ENCODE measurements at regions not wholly inside any gene's neighbourhood (a gene's known extent, or its start where the extent isn't known, plus 50 kb on each side); places are given as distances from the start of the nearest gene placed in this dataset.
A peak's percentile ranks its signal among the peaks of the same experiment; 100 is the strongest.

GRCh38 chr2:19786408-19787058, 115.2 kb downstream of the TTC32 start:
- H3K27me3 ChIP-seq (ENCODE audit: control insufficient read depth, insufficient read depth, low read length, poor library complexity, severe bottlenecking), result no peaks in the 10 kb centered on the region
- no peak overlapping the region for H3K27ac ChIP-seq (ENCODE audit: low read depth, low read length)

GRCh38 chr2:19785867-19786266, 115.9 kb downstream of the TTC32 start:
- Histone ChIP-seq H3K4me1 (ENCODE audit: control insufficient read depth, insufficient read depth, low read length) (no peaks in the 10 kb centered on the region), H3K36me3 (ENCODE audit: control insufficient read depth, insufficient read depth, low read length) (no peaks in the 10 kb centered on the region), H3K9me3 (ENCODE audit: control insufficient read depth, low read length) (no peaks in the 10 kb centered on the region), H3K9ac (ENCODE audit: extremely low read depth, low read length, poor library complexity, severe bottlenecking) (no peak overlapping the region), H3K4me3 (ENCODE audit: low read length) (no peak overlapping the region), H3K27me3 (ENCODE audit: control insufficient read depth, insufficient read depth, low read length, poor library complexity, severe bottlenecking) (no peaks in the 10 kb centered on the region), H3K27ac (ENCODE audit: low read depth, low read length) (no peak overlapping the region)
- Mint-ChIP-seq H3K9me3 (no peaks in the 10 kb centered on the region), H3K4me3 (no peak overlapping the region), H3K36me3 (ENCODE audit: low read depth) (no peaks in the 10 kb centered on the region), H3K27me3 (ENCODE audit: insufficient read depth) (peaks cover 21% of the 10 kb centered on the region), H3K27ac (no peak overlapping the region), H3K4me1 (peaks cover 23% of the 10 kb centered on the region)
- no peak for TF ChIP-seq CTCF (conservative IDR thresholded peaks at IDR 0.05)
- 90 to 94% methylated on average over 4 of the region's 4 CpGs for WGBS, 2 experiments (ENCODE audit: insufficient coverage in 1 of 2, insufficient read length in 1 of 2)
- DNase-seq, result no peak

More at GRCh38 chr2:19786408-19787058, 115.2 kb downstream of the TTC32 start:
- no peaks in the 10 kb centered on the region for H3K36me3 ChIP-seq (ENCODE audit: control insufficient read depth, insufficient read depth, low read length)
- no peaks in the 10 kb centered on the region for H3K9me3 ChIP-seq (ENCODE audit: control insufficient read depth, low read length)
- no peak overlapping the region for H3K4me3 ChIP-seq (ENCODE audit: low read length)
- Mint-ChIP-seq H3K4me3 (no peak overlapping the region), H3K36me3 (ENCODE audit: low read depth) (no peaks in the 10 kb centered on the region), H3K9me3 (no peaks in the 10 kb centered on the region), H3K27ac (peak overlapping the region; percentile 10), H3K4me1 (peaks cover 23% of the 10 kb centered on the region), H3K27me3 (ENCODE audit: insufficient read depth) (peaks cover 19% of the 10 kb centered on the region)
- H3K4me1 ChIP-seq (ENCODE audit: control insufficient read depth, insufficient read depth, low read length), result no peaks in the 10 kb centered on the region
- DNase-seq, result peak; percentile 47
- H3K9ac ChIP-seq (ENCODE audit: extremely low read depth, low read length, poor library complexity, severe bottlenecking), result no peak overlapping the region
- WGBS, 2 experiments (ENCODE audit: insufficient coverage in 1 of 2, insufficient read length in 1 of 2), result 85 to 86% methylated on average over 4 to 5 of the region's 5 CpGs
- no peak for TF ChIP-seq CTCF (conservative IDR thresholded peaks at IDR 0.05)

- 94 to 97% methylated on average over 5 to 7 of the region's 7 CpGs for WGBS, 2 experiments (ENCODE audit: insufficient coverage in 1 of 2, insufficient read length in 1 of 2)
- peaks cover 23% of the 10 kb centered on the region for H3K4me1 Mint-ChIP-seq
- H3K4me3 ChIP-seq (ENCODE audit: low read length), result no peak overlapping the region
Observed at GRCh38 chr2:19785447-19785846, 116.3 kb downstream of the TTC32 start.

More at GRCh38 chr2:19785447-19785846, 116.3 kb downstream of the TTC32 start:
- Mint-ChIP-seq H3K27ac (no peak overlapping the region), H3K4me3 (no peak overlapping the region), H3K36me3 (ENCODE audit: low read depth) (no peaks in the 10 kb centered on the region), H3K27me3 (ENCODE audit: insufficient read depth) (peaks cover 20% of the 10 kb centered on the region), H3K9me3 (no peaks in the 10 kb centered on the region)
- no peaks in the 10 kb centered on the region for H3K4me1 ChIP-seq (ENCODE audit: control insufficient read depth, insufficient read depth, low read length)
- TF ChIP-seq CTCF (conservative IDR thresholded peaks at IDR 0.05), result no peak
- no peak for DNase-seq
- H3K36me3 ChIP-seq (ENCODE audit: control insufficient read depth, insufficient read depth, low read length), result no peaks in the 10 kb centered on the region
- H3K27me3 ChIP-seq (ENCODE audit: control insufficient read depth, insufficient read depth, low read length, poor library complexity, severe bottlenecking), result no peaks in the 10 kb centered on the region
- H3K9me3 ChIP-seq (ENCODE audit: control insufficient read depth, low read length), result no peaks in the 10 kb centered on the region
- H3K9ac ChIP-seq (ENCODE audit: extremely low read depth, low read length, poor library complexity, severe bottlenecking), result no peak overlapping the region
- no peak overlapping the region for H3K27ac ChIP-seq (ENCODE audit: low read depth, low read length)
